ENCODE measurements at regions not wholly inside any gene's neighbourhood (a gene's known extent, or its start where the extent isn't known, plus 50 kb on each side); places are given as distances from the start of the nearest gene placed in this dataset.

DNA sequence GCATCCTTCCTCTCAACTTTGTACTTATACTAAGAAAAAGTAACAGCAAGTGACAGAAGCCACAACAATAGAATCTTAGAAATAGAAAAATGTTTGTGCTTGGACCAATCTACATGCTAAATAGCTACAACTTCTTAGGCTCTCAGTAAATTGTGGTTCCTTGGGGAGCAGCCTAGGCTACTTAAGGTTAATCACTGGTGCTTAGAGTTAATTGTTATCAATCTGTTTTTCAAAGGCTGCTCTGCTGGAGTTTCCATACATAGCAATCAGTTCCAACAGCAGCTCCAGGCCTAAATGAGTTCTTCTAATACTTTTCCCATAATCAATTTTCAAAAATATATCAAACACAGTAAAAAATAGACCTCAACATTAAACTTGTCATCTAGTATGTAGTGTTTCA lies 571.4 kb downstream of the EPHA7 start:
- TF ChIP-seq JUND (IDR thresholded peaks at IDR 0.05; ENCODE audit: low read depth, low read length) (no peak), RUNX3 (IDR thresholded peaks at IDR 0.05; ENCODE audit: low read length) (no peak), WRNIP1 (IDR thresholded peaks at IDR 0.05; ENCODE audit: borderline replicate concordance, low read depth, low read length) (no peak), GABPA (IDR thresholded peaks at IDR 0.05; ENCODE audit: low read depth) (no peak), MLLT1 (IDR thresholded peaks at IDR 0.05) (no peak)
- H3K36me3 ChIP-seq (ENCODE audit: control insufficient read depth in 2 of 2, insufficient read depth in 2 of 2, low read length in 1 of 2): no peaks in the 10 kb centered on the region
- ChIA-PET SMC1A (ENCODE audit: uncharacterized antibody, unreplicated experiment) (interaction anchor here (3.0 kb wide), 1 partner anchor 37 kb away, joined by 9 read pairs; no protein-coding TSS in a partner anchor), CTCF (interaction anchor here (0.6 kb wide), 1 partner anchor 803 kb away, joined by 3 read pairs; no protein-coding TSS in a partner anchor), POLR2A (no interaction called here), RAD21 (ENCODE audit: unreplicated experiment) (no interaction called here)
- no peak overlapping the region for H2AFZ ChIP-seq (ENCODE audit: control insufficient read depth, low read depth, low read length)
- ATAC-seq: no peak
- no peaks in the 10 kb centered on the region for H3K79me2 ChIP-seq (ENCODE audit: control insufficient read depth, insufficient read depth, low read length)
- no peak overlapping the region for H3K4me3 ChIP-seq
- H3K4me2 ChIP-seq (ENCODE audit: control insufficient read depth, insufficient read depth): no peak overlapping the region
- DNase-seq (ENCODE audit: low read depth, low spot score): no peak
- H3K4me1 ChIP-seq (ENCODE audit: control insufficient read depth, insufficient read depth, low read length): no peaks in the 10 kb centered on the region
- H3K9me3 ChIP-seq (replicated peaks; ENCODE audit: control insufficient read depth, insufficient read depth, low read length): no peaks in the 10 kb centered on the region
- intact Hi-C loops (cut with micrococcal nuclease; ENCODE audit: unreplicated experiment): no loop called here
- in situ Hi-C loops (cut with MboI): no loop called here
- no peak for FAIRE-seq
- no TSS peak for BruUV-seq (replicated peaks)
- no peak overlapping the region for H3K9ac ChIP-seq (ENCODE audit: control insufficient read depth, insufficient read depth, low read length)
- no peak overlapping the region for H3K27ac ChIP-seq (ENCODE audit: control insufficient read depth, insufficient read depth)
- no peaks in the 10 kb centered on the region for H3K27me3 ChIP-seq (replicated peaks in 1 of 2; ENCODE audit: control insufficient read depth in 2 of 2, insufficient read depth in 2 of 2, low read length in 1 of 2)
- no peaks in the 10 kb centered on the region for H4K20me1 ChIP-seq (ENCODE audit: control insufficient read depth, insufficient read depth)

DNA sequence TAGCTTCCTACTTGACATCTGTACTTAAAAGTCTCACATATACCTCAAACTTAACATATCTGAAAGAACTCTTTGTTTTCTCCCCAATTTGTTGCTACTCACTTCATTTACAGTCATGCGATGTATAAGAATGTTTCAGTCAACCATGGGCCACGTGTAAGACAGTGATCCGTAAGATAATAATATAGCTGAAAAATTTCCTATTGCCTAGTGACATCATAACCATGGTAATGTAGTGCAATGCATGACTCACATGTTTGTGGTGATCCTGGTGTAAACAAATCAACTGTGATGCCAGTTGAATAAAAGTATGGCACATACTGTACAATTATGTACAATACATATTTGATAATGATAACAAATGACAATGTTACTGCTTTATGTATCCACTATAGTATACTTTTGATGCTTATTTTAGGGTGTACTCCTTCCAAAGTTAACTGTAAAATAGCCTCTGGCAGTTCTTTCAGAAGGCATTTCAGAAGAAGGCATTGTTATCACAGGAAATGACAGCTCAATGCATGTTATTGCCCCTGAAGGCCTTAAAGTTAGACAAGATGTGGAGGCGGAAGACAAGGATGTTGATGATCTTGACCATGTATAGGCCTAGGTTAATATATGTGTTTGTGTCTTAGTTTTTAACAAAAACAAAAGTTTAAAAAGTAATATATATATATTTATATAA lies 579.0 kb downstream of the EPHA7 start:
- no peaks in the 10 kb centered on the region for H3K79me2 ChIP-seq (ENCODE audit: control insufficient read depth, insufficient read depth, low read length)
- no peaks in the 10 kb centered on the region for H3K4me1 ChIP-seq (ENCODE audit: control insufficient read depth, insufficient read depth, low read length)
- in situ Hi-C loops (cut with MboI): no loop called here
- no peak for FAIRE-seq
- 68% methylated on average over 4 of the region's 4 CpGs for WGBS (ENCODE audit: insufficient coverage, insufficient replicate concordance, low lambda C conversion rate, missing lambda C conversion rate)
- H3K36me3 ChIP-seq (ENCODE audit: control insufficient read depth in 2 of 2, insufficient read depth in 2 of 2, low read length in 1 of 2): no peaks in the 10 kb centered on the region
- SMC1A ChIA-PET (ENCODE audit: uncharacterized antibody, unreplicated experiment): interaction anchor here (1.2 to 1.3 kb wide), 2 partner anchors 11 to 15 kb away, joined by 3 to 4 read pairs; no protein-coding TSS in a partner anchor
- BruUV-seq (replicated peaks): no TSS peak
- no peak overlapping the region for H3K9ac ChIP-seq (ENCODE audit: control insufficient read depth, insufficient read depth, low read length)
- intact Hi-C loops (cut with micrococcal nuclease; ENCODE audit: unreplicated experiment): no loop called here
- ATAC-seq: no peak
- no peaks in the 10 kb centered on the region for H4K20me1 ChIP-seq (ENCODE audit: control insufficient read depth, insufficient read depth)
- no peak overlapping the region for H2AFZ ChIP-seq (ENCODE audit: control insufficient read depth, low read depth, low read length)
- H3K27me3 ChIP-seq (replicated peaks in 1 of 2; ENCODE audit: control insufficient read depth in 2 of 2, insufficient read depth in 2 of 2, low read length in 1 of 2): no peaks in the 10 kb centered on the region
- no peak overlapping the region for H3K4me2 ChIP-seq (ENCODE audit: control insufficient read depth, insufficient read depth)
- POLR2A ChIA-PET: no interaction called here
- H3K27ac ChIP-seq (ENCODE audit: control insufficient read depth, insufficient read depth): no peak overlapping the region
- no peak overlapping the region for H3K4me3 ChIP-seq
- RAD21 ChIA-PET (ENCODE audit: unreplicated experiment): no interaction called here
- DNase-seq (ENCODE audit: low read depth, low spot score): no peak
- CTCF ChIA-PET: interaction anchor here (1.3 to 2.7 kb wide), 2 partner anchors 15 to 29 kb away, joined by 3 to 6 read pairs; no protein-coding TSS in a partner anchor
- no peaks in the 10 kb centered on the region for H3K9me3 ChIP-seq (replicated peaks; ENCODE audit: control insufficient read depth, insufficient read depth, low read length)
- TF ChIP-seq NFIC (IDR thresholded peaks at IDR 0.05; ENCODE audit: low read depth, low read length): no peak
- no peak for TF ChIP-seq PAX8 (IDR thresholded peaks at IDR 0.05)
- no peak for TF ChIP-seq NFXL1 (IDR thresholded peaks at IDR 0.05; ENCODE audit: borderline replicate concordance)
- no peak for TF ChIP-seq ZBTB40 (IDR thresholded peaks at IDR 0.05; ENCODE audit: borderline replicate concordance)
- TF ChIP-seq GATAD2B (conservative IDR thresholded peaks at IDR 0.05; ENCODE audit: low read depth): no peak
- no peak for TF ChIP-seq CBFB (IDR thresholded peaks at IDR 0.05; ENCODE audit: low read depth)
- no peak for TF ChIP-seq RELA (IDR thresholded peaks at IDR 0.05; ENCODE audit: borderline replicate concordance, partially characterized antibody)
- TF ChIP-seq IKZF1 (conservative IDR thresholded peaks at IDR 0.05): no peak
- no peak for TF ChIP-seq TCF3 (IDR thresholded peaks at IDR 0.05; ENCODE audit: borderline replicate concordance, insufficient read depth, low read depth, low read length)

Data from GM12878 (cell line).